ENCODE measurements at regions not wholly inside any gene's neighbourhood (a gene's known extent, or its start where the extent isn't known, plus 50 kb on each side); places are given as distances from the start of the nearest gene placed in this dataset.
"Not testable (repeated sequence)": the region's sequence is repeated elsewhere in the genome, so short reads cannot be mapped to it uniquely, and the experiment has no call there.

DNA sequence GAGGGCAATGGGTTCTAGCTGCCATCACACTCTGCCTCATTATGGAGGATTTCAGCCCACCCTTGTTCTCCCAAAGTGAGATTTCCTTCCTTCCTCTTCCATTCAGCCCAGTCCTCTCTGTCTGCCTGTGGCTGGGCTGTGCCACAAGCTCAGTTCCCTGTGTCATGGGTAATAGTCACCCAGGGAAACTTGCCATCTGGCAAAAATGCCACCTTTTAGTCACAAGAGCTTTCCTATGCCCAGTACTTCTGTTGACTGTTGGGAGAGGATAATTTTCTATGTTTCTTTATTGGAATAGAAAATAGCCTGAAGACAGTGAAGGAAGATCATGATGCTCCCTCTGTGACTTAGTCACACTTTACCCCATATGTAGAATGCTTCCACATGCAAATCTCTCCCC is 71.4 kb downstream of the TLR4 start:
- no peak for DNase-seq

DNA sequence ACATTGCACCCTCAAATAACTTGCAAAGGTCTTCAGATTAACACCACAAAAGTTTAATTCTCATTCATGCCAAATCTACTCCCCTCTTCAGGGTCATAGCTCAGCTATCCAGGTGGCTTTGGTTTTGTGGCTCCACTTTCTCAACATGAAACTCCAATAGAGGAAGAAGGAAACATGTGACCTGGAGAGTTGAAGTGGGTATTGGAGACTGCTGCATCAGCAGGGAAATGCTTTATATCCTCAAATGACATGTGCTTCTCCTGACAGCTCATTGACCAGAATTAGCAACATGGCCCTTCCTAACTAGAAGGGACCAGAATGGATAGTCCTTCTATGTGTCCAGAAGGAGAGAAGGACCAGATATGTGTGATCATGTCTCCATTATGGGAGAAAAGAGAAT is 73.6 kb downstream of the TLR4 start:
- DNase-seq: no peak

DNA sequence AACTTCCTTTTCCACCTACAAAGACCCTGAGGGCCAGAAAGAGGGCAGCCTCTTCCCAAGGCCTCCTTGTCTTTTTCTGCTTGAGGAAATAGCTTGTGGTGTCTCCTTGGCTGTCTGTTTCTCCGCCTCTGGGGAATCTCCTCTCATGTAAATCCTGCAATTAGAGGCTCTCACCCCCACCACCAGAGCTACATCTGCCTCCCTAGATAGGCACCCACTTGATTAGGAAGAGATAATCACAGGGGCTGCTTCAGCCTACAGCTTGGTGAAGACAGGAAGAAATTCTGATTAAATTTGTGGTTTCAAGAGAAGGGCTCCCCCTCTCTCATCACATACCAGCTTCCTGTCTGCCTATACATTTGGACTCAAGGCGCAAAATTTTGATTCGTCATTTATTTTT is 75.6 kb downstream of the TLR4 start:
- DNase-seq: no peak

DNA sequence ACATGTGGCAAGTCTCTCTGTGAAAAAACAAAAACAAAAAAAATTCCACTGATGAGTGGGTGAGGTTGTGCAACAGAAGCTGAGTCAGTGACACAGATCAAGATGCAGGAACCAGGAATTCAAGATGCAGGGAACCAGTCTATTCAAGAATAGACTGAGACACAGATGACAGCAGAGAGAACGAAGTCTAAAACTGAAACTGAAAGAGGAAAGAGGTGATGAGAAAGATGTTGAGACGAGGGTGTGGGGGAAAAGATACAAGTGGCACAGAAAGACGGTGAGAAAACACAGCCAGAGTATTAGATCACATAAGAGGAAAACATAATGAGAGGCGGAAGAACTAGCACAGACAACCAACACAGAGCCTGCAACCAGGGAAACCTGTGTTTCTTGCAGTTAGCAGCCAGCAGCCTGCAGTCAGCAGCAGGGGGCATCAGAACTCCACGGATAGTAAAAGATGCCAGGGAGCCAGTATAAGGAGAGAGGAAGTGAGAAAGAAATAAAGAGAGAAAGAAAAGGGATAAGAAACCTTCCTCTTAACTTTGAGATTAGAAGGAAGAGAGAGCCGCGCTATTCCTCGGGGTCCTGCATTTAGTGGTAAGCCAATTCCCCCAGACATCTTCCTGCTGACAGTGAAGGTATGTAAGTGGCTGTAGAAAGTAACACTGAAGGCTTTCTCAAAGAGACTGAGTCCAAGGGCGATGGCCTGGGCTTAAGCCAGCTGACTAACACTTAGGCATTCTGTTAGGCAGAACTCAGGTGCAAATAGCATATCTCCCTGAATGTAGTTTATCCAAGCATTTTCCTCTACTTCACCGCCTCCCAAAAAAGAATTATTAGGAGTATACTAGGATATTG is 79.0 kb downstream of the TLR4 start:
- DNase-seq: peak; percentile 30 to 42

- no peak for DNase-seq
Measured at GRCh38 chr9:117783828-117784227, 79.6 kb downstream of the TLR4 start.

DNA sequence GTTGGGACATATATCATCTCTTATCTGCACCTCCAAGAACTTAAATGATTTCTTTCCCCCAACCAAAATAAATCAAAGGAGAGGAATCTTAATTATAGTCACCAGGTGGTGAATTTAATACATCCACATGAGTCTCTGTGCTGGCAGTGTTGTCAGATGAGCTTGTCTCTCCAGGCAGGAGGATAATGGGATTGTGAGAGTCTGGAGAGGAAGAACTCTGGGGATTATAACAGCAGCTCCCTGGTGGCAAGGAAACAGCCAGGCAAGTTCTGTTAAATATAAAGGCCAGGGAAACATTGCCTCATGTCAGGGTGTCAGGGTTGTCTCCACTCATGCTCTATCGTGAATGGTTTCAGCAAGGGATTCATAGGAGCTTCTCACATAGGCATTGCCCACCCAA is 80.8 kb downstream of the TLR4 start:
- DNase-seq: no peak

DNA sequence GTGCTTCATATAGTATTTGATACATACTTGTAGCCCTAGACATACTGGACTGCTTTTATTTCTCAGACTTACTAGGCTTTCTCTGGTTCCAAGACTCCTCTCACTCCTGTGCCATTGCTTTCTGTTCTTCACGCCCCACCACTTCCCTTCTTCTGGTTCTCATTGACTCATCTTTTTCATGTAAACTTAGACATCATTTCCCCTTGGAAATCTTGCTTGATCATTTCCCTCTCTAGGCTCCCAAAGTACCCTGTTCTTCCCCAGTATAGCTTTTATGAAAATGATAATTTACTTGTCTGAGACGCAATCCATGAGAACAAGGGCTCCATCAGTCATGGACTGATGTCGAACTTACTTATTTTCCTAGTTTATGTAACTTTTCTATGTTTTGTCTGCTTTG is 83.5 kb downstream of the TLR4 start:
- no peak for DNase-seq

DNA sequence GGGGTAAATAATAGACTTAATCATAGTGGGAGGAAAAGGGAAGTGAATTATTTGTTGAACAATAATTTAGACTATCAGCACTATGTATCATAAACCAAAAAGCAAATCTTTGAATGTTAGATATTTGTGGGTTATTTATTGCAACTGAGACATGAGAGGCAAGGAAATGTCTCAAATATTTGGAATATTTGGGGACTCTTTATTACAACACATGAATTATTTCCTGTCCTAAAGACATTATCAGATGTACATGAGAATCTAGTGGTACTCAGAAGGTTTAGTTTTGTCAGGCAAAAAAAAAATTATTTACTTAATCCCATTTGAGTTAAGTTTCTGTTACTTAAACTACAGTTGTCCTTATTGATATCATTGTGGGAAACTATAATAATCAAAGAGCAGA is 91.1 kb downstream of the TLR4 start:
- no peak for DNase-seq

- DNase-seq: no peak
Measured at GRCh38 chr9:117796681-117797080, 92.5 kb downstream of the TLR4 start.

DNA sequence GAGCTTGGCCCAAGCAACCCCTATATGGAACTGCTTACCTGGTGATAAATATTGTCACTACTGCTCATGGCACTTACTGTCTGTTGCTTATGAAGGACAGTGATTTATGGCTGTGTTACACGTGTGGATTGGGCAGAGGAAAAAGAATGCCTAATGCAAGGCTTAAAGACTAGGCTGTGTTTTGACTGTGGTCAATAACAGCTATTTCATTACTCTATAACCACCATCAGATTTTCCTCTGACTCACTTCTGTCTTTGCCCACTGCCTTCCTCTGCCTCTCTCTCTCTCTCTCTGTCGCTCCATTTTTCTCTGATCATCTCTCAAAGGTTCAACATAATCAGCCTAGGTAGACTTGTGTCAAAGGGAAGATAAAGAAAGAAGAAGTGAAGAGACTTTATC is 96.2 kb downstream of the TLR4 start:
- no peak for DNase-seq

DNA sequence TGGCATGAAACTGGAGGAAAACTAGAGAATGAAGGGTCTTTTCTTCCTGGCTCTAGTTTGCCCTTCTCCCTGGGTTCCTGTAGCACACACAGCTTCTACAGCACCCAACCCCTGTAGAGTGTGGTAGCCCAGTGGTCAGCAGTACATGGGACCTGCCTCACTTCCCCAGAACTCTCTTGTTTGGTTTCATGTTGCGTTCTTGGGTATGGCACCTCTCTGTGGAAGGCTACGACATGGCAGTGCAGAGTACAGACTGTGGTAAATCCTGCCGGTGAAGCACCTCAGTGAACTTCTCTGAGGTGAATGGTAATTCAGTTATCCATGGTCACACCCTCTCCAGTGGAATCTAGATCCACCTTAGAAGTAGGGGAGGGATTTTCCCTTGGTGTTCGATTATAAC is 105.5 kb downstream of the TLR4 start:
- DNase-seq: no peak

DNA sequence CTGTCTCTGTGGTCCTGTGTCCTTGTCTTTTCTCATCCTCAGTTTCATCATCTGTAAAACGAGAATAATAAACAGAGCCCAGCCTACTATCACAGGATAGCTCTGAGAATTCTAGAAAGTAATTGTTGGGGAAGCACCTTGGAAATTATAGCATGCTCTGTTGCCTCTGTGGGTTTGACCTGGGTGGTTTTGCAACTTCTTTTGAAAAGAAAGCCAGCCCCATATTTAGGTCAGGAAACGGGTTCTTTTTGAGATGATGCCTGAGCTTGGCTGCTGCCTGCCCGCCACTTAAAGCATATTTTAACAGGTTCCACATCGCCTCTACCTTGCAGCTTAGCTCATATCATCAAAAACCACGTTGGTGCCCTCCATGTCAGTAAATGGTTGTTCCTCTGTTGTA is 111.1 kb downstream of the TLR4 start:
- DNase-seq: no peak

DNA sequence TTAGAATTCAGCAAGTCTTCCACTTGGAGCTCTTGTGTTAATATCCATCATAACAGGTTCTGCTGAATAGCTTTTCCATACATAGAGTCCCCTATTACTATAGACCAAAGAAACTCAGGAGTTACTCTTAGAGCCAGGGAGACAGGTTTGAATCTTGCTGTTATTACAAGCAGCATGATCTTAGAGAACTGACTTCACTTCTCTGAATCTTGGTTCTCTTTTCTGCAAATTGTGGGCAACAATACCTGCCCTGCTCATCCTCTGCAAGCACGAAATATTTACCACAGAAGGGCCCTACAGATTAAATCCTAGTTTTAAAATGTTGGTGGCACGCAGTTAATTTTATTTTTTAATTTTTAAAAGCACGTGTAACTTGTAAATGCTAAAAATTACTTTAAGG is 111.7 kb downstream of the TLR4 start:
- no peak for DNase-seq

DNA sequence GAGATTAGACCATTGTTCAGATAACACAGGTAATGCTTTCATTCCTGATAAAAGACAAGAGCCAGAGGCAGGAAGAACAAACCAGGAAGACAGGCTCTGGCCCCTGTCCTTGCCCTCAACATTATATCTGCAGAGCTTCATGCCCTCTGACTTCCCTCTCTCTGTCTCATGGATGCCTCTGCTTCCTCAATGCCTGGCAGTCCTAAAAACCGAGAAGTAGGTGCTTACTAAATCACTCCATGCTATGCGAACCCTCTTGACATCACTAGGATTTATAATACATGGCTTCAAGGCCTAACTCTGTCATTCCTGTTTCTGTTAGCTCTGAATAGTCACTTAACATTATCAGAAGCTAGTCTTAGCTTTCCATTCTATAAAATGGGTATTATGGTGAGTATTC is 117.8 kb downstream of the TLR4 start:
- DNase-seq: no peak

DNA sequence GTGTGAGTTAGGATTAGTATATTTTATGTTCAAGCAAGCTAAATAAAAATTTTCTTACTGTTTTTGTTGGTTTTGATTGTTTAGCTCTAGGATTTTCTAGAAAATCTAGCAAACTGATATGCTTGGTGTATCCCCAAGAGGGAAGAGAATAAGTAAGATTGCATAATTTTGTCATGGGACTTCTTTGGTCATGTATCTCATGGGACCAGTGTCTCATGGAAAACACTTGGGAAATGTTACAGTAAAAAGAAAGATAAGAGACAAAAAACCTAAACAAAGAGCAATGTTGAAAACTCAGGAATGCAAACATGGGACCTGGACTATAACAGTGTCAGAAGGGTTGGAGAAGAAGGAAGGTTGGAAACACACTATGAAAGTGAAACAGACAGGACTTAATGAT is 119.4 kb downstream of the TLR4 start:
- no peak for DNase-seq

DNA sequence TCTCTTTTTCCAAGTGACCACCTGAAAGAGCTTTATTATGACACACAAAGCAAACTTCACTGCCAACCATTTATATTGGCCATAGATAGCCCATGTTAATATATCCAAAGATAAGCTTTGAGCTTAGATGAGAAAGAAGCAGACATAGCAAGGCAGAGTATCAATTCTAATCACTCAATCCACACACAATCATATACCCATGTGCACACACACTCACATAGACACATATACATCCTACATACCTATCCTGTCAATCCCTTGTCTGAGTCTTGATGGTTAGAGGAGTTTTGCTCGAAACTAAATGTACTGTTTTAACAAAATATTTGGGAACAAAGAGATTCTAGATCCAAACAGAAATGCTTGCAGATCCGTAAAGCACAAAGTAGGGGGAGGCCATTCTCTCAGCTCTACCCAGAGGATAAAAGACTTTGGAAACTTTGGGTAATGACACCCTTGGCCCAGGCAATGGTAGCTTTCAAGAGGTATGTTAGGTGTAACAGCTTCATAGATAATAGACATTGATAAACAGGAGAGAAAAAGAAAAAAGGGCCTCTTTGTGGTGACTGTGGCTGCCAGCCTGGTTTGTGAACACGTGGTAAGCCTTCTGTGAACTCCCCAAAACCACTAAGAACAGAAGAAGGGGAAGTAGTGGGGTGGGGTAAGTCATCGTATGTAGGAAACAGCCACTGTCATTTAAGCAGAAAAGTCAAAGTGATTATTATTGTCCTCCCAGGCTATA is 121.6 kb downstream of the TLR4 start:
- DNase-seq: no peak

DNA sequence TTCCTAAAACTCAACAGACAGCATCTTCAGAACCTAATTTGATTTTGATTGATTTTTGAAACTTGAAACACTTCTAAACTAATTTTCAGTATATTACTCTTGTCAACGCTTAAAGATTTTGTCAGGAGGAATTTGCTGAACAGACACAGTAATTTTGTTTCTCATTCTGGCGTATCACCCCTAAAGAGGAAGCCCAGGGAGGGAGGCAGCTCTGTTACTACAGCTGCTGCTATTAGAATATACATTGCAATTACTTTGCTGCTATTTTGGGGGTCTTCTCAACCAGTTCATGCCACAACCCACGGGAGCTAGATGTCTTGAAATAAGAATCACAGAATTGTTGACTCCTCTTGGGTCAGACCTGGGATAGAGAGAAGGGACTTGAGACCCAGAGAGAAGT is 122.6 kb downstream of the TLR4 start:
- DNase-seq: no peak

DNA sequence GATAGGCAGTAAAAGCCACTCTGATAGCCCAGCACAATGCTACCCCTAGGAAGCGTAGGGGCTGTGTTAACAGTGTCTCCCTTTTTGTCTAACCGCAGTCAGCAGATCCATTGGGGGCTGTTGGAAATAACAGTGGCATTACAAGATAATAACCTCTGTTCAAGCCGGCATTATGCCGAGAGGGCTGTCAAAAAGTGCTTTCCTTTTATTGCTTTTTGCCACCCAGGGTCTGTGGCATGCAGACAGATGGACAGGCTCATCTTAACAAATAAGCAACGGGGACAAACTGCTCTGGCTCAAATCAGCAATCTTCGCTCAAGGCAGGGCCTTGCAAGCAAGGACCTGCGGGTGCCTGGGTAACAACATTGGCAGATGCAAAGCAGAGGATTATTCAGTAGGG is 123.3 kb downstream of the TLR4 start:
- DNase-seq: no peak

DNA sequence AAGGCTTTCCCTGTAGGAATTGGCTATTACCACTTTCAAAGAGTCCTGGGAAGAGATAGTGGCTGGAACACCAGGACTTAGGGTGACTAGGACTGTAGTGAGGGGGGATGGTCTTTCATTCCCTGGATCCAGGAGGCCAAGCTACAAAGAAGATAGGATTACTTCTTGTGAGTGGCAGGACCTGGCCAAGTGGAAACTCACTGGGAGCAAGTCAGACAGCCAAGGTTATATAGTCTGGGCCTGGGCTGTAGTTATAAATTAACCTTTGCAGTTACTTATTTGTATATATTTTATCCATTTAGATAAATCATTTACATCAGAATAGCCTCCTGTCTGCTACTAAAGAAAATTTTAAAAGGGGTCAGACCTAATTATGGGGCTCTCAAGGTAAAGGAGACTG is 124.3 kb downstream of the TLR4 start:
- no peak for DNase-seq

GRCh38 chr9:117835798-117836197 is 131.6 kb downstream of the TLR4 start:
- DNase-seq: no peak

DNA sequence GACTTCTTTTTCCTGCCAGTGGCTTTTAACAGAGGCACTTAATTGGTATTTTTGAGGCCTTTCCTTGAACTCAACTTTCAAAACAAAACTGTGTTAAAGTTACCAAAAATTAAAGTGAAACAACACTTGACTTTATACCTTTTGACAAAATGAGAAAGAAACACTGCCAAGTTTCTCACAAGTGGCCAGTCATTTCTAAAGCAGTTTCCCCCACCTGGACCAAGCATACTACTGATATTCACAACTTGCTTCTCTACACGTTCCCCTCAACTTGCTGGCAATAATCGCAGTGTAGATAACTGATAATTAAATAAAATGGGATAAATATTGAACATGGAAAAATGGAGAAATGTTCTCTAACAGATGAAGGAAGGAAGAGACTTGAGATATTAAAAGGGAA is 135.7 kb downstream of the TLR4 start:
- DNase-seq: no peak

- DNase-seq: not testable (repeated sequence)
Measured at GRCh38 chr9:117851836-117852461, 147.7 kb downstream of the TLR4 start.

- no peak for DNase-seq
Measured at GRCh38 chr9:117858561-117858960, 154.4 kb downstream of the TLR4 start.

DNA sequence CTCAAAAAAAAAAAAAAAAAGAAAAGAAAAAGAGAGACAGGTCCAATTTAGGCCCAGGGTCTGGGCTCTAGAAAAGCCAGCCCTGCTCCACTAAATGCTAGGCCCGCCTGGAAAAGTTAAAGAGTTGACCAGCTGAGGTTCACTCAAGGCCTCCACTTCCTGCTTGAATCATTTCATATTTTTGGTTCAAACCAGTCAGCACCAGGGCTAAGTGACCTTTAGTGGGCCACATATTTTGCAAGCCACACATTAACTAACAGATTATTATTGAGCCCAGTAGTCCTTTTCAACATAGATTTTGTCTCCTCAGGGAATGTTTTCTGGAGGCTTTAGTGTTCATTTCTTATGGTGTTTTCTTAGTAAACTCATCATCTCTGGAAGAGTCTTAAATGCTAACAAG is 156.6 kb downstream of the TLR4 start:
- DNase-seq: no peak

Measured in NCI-H1930 (cell line).